GM18508 (cell line): ENCODE measurements at regions not wholly inside any gene's neighbourhood (a gene's known extent, or its start where the extent isn't known, plus 50 kb on each side); places are given as distances from the start of the nearest gene placed in this dataset.

Experiments used
- ATAC-seq: cut with Tn5 transposase; IDR thresholded peaks from one replicate; pipeline ENCODE4 v1.9.1; 2021; ENCODE audit warnings: moderate number of reproducible peaks; ENCODE audit not compliant: insufficient read depth, unreplicated experiment

DNA sequence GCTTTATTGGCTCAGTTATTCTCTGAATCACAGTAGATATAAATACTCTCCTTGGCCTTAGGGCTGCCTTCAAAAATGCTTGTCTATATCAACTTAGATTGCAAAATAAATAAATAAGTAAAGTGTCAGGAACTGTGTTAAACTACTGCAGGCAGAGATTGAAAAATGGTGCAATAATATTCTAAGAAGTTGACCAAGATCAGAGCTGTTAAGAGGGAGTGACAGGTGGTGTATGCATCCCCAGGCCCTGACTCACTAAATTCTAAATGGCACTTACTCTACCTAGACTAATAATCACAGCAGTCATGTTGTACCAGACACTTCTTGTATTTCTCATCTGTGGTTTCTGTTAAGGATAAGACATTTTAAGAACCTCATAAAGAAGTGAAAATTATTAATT, 235.1 kb upstream of the SPOCK3 start:
- no peak for ATAC-seq

DNA sequence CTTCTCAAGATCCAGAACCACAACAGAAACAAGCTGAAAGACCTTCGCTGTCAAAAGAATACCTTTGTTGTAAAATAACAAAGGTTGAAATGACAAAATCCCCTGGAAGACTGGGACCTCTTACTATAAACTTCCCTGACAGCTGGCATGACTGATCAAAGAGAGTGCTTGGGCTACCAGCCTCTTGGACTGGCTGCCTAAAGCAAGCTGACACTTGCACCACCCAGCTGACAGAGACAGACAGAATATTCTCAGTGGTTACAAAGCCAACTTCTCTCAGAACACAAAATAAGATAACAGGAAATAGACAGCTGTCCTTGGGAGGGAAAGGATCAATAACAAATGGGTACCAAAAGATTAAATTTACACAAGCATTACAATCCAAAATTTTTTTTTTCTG, 241.7 kb upstream of the SPOCK3 start:
- ATAC-seq: no peak

- ATAC-seq: no peak
Measured at GRCh38 chr4:167492007-167492406, 257.7 kb upstream of the SPOCK3 start.

DNA sequence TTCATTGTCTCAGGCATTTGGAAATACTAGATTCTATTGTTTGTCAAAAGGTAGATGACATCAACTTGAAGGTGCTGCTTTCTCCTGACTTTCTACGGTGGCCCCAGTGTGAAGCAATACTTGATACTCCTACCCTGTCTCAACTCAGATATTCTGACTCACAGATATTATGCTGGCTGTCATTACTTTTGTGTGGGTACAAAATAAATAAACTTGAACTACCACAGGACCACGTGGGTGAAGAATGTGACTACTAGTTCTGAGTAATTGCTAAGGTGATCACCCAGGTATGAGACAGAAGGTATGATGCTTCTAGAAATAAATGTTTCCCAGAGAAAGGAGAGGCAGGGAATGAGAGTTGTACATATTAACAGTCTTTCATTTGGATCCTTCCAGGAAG, 275.3 kb upstream of the SPOCK3 start:
- no peak for ATAC-seq

GRCh38 chr4:167524091-167524490, 289.8 kb upstream of the SPOCK3 start:
- no peak for ATAC-seq

- ATAC-seq: no peak
Measured at GRCh38 chr4:167537761-167538160, 303.5 kb upstream of the SPOCK3 start.

DNA sequence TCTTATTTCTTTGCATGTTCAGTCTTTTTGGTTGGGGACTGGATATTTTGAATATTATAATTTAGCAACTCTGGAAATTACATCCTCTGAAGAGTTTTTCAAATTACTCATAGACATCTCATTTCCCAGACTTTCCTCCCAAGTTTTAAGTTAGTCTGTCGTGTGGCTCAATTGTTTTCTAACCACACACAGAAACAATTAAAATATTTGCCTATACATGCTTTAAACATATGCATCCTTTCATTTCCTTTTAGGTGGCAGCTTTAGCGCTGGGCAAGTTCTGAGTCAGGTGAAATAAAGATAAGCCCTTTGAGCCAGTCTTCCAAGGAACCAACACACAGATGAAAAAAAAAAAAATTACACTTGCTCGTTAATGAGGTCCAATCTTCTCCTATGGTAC, 307.0 kb upstream of the SPOCK3 start:
- ATAC-seq: no peak

- no peak for ATAC-seq
Measured at GRCh38 chr4:167544391-167544790, 310.1 kb upstream of the SPOCK3 start.

DNA sequence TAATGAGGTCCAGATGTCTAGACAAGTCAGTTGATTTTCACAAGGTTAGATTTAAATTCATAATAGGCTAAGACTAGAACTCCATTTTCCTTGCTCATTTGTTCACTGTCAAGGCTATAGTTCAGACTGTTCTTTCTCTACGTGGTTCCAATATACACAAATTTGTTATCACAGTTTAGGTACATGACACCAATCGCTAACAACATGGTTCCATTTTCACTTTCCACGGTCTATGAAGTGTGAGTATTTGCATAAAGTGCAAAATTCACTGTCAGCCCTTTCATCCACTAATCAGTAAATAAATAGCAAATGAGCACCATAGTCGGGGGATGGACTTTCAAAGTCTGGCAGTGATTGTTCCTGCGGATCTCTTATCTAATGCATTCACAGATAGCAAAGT, 315.7 kb upstream of the SPOCK3 start:
- no peak for ATAC-seq

- peak; percentile 93 for ATAC-seq
Measured at GRCh38 chr4:167555338-167556022, 321.2 kb upstream of the SPOCK3 start.

GRCh38 chr4:167578906-167579305, 344.6 kb upstream of the SPOCK3 start:
- ATAC-seq: no peak

DNA sequence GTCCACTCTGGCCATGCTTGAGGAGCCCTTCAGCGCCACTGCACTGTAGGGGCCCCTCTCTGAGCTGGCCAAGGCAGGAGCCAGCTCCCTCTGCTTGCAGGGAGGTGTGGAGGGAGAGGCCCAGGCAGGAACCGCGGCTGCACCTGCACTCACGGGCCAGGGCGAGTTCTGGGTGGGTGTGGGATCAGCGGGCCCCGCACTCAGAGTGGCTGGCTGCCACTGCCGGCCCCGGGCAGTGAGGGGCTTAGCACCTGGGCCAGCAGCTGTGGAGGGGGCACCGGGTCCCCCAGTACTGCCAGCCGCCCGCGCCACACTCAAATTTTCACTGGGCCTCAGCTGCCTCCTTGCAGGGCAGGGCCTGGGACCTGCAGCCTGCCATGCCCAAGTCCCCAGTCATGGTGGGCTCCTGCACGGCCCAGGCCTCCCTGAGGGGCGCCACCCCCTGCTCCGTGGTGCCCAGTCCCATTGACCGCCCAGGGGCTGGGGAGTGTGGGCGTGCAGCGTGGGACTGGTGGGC, 347.2 kb upstream of the SPOCK3 start:
- no peak for ATAC-seq

- ATAC-seq: no peak
Measured at GRCh38 chr4:167587361-167587760, 353.1 kb upstream of the SPOCK3 start.

DNA sequence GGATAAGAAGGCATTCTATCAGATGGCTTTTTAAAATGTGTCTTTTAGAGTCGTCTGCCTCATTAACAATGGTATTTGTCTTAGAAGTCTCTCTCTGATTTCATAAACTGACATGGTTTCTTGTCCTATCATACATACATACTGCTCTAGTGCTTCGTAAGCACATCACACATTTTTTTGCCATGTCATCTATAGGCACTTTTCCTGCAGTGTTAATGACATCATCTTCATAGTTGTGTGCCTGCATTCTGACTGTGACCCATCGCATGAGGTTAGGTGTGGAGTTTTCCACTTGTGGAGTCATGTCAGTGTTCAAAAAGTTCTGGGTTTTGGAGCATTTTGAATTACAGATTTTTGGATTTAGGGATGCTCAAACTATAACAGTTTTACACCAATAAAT, 361.6 kb upstream of the SPOCK3 start:
- ATAC-seq: no peak

DNA sequence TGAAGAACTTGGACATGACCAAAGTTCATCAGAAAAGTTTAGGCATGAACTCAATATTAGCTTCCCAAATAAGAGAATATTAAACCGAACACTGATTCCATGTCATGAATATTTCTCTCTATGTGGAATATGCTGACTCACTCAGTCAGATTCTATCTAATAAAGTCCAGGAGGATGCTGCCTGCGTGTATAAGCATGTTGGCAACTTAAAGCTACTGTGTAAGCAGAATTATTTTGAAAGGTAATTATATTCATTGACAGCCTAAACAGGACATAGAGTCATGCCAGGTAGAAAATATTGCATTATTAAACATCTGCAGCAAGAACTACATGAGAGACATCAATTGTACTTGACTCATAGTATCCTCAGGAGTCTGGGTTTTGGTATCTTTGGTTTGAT, 367.9 kb upstream of the SPOCK3 start:
- no peak for ATAC-seq

DNA sequence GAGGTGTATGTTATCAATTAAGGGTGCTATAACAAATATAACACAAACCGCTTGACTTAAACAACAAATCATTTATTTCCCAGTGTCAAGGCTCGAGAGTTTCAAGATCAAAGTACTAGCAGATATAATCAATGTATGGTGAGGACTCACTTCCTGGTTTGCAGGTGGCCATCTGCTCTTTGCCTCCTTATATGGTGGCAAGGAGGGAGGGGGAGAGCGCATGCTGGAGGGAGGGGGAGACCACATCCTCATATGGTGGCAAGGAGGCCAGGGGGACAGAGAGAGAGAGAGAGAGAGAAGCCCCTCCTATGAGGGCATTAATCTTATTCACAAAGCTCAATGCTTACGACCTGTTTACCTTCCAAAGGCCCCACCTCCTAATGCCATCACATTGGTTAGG, 372.3 kb upstream of the SPOCK3 start:
- ATAC-seq: no peak

DNA sequence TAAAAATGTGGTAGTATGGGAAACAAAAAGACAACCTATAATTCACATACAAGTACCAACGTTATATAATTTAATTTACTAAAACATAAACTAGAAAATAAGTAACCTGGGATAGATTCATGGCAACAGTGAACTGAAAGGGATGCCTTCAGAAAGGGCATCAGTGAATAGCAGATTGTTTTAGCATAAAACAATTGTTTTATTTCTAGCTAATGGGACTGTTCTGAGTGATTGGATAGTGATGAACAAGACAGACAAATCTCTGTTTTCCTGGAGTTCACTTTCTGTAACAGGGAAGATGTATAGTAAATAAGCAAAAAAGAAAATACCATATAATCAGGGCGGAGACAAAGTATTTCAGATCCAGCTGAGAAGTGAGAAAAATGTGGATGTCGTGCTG, 379.1 kb upstream of the SPOCK3 start:
- no peak for ATAC-seq

DNA sequence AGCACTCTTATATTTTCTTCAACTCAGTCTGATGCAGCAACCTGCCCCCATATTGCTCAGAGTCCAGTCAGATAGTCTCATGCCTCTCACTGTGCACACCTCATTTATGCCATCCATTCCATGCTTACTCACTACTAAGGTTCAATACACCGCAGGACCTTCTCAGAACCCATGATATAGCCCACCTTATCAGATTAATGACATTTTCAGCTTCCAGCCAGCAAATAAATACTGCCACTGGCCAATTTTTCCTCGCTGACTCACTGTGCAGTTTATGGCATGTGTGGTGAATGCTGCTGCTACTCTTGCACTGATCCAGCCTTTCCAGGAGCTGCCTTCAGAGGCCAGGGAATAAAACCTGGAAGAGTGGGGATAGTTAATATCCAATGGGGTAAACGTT, 380.6 kb upstream of the SPOCK3 start:
- no peak for ATAC-seq

GRCh38 chr4:167616476-167616875, 382.2 kb upstream of the SPOCK3 start:
- no peak for ATAC-seq

DNA sequence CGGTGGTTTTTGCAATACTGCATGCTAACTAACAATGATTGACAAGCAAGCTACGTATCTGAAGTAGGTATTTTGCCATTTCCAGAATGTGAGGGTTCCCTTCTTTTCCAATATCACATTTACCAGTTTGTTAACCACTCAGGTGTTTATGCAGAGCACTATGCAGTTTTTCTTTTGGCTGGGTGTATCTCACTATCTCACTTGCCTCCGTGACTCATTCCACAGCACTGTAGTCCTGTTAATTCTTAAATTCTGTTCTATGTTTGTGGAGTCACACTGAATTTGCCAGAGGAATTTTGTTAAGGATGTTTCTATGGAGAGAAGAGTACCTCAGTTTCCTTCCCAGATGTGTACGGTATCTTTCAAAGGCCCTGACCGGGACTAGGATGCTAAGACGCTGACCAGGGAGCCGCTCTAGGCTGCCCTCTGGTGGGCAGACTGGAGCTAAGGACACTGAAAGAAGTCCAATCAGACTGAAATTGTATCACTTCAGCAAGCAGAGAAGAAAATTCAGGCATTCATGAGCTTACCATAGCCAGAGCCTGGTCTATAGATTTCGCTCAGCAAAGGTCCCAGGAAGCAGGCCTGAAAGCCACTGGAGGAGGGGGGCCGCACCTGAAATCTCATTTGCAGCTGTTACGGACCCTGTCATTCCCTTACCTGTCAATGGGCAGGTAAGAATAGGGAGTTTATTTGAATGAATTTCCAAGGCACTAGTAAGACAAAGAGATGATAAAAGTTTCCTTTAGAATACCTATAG, 388.4 kb upstream of the SPOCK3 start:
- peak; percentile 92 for ATAC-seq

- no peak for ATAC-seq
Measured at GRCh38 chr4:167623241-167623572, 388.9 kb upstream of the SPOCK3 start.

GRCh38 chr4:167629272-167629671, 395.0 kb upstream of the SPOCK3 start:
- no peak for ATAC-seq
